Caco-2 (cell line): ENCODE measurements at regions not wholly inside any gene's neighbourhood (a gene's known extent, or its start where the extent isn't known, plus 50 kb on each side); places are given as distances from the start of the nearest gene placed in this dataset.

Experiments used
- BruUV-seq: library from RNA; stranded (reverse); fragments of 400-500 nt; replicated peaks from 2 replicates; lab custom pipeline; 2021; lab: Mats Ljungman, UMichigan
- CTCF ChIA-PET: fragments of 300-600 bp; sonication (Branson Sonifier 250); formaldehyde crosslinking; loops from one replicate; lab custom pipeline; 2022; ENCODE audit warnings: antibody characterized with exemption; lab: Charles Lee
- POLR2A ChIA-PET: fragments of 300-600 bp; sonication (Branson Sonifier 250); formaldehyde crosslinking; loops from one replicate; lab custom pipeline; 2022; ENCODE audit warnings: antibody characterized with exemption; lab: Charles Lee
- DNase-seq, 2 experiments: peaks; one replicate each; pipeline versions ENCODE4 v3.0.0 to v3.0.0-alpha.2; 2020 to 2022
- H3K27me3 ChIP-seq: replicated peaks from 2 replicates; pipeline ENCODE4 v1.6.0; 2011; ENCODE audit warnings: low read length; ENCODE audit not compliant: control insufficient read depth, insufficient read depth
- H3K36me3 ChIP-seq: 2 replicates; pipeline ENCODE4 v1.5.1; 2011; ENCODE audit warnings: low read length; ENCODE audit not compliant: control insufficient read depth, insufficient read depth
- H3K4me1 ChIP-seq: fragments of 250-450 bp; sonication (Bioruptor Pico); 2 replicates; pipeline ENCODE4 v1.5.1; 2020; ENCODE audit warnings: mild to moderate bottlenecking
- H3K4me3 ChIP-seq: 2 replicates; pipeline ENCODE4 v1.5.1; 2011; ENCODE audit warnings: low read depth, mild to moderate bottlenecking, control low read depth, low read length
- H3K9me3 ChIP-seq: fragments of 250-450 bp; sonication (Bioruptor Pico); 2 replicates; pipeline ENCODE4 v1.5.1; 2020; ENCODE audit warnings: mild to moderate bottlenecking, moderate library complexity
- H3K27ac Mint-ChIP-seq: one replicate; pipeline ENCODE4 v1.8.0; 2022; ENCODE audit warnings: mixed read lengths; ENCODE audit not compliant: unreplicated experiment
- H3K27me3 Mint-ChIP-seq: one replicate; pipeline ENCODE4 v1.8.0; 2022; ENCODE audit warnings: mixed read lengths; ENCODE audit not compliant: insufficient read depth, unreplicated experiment
- H3K36me3 Mint-ChIP-seq: one replicate; pipeline ENCODE4 v1.8.0; 2022; ENCODE audit warnings: mild to moderate bottlenecking, mixed read lengths; ENCODE audit not compliant: insufficient read depth, unreplicated experiment
- H3K4me1 Mint-ChIP-seq: one replicate; pipeline ENCODE4 v1.8.0; 2022; ENCODE audit warnings: low read depth, mixed read lengths; ENCODE audit not compliant: unreplicated experiment
- H3K4me3 Mint-ChIP-seq: one replicate; pipeline ENCODE4 v1.8.0; 2022; ENCODE audit warnings: mild to moderate bottlenecking, moderate library complexity, mixed read lengths; ENCODE audit not compliant: unreplicated experiment
- H3K9me3 Mint-ChIP-seq: one replicate; pipeline ENCODE4 v1.8.0; 2022; ENCODE audit warnings: mixed read lengths; ENCODE audit not compliant: unreplicated experiment
- intact Hi-C: fragments of 100-400 bp; cut with micrococcal nuclease; formaldehyde crosslinking; loops from one replicate; pipeline ENCODE4 v1.10.0; 2022; ENCODE audit not compliant: unreplicated experiment
- TF ChIP-seq, protein P1 (sequence below), 2 experiments: fragments of 200-600 bp in 1 of 2; IDR thresholded peaks; 1 replicate in 1 of 2; 2 replicates in 1 of 2; pipeline versions ENCODE4 v1.5.1 to v1.8.0; 2011 to 2022; ENCODE audit warnings: antibody characterized with exemption in 1 of 2, control low read depth in 1 of 2, inconsistent platforms in 1 of 2, low read depth in 1 of 2, low read length in 1 of 2, mild to moderate bottlenecking in 1 of 2, moderate library complexity in 1 of 2; ENCODE audit not compliant: insufficient read depth in 1 of 2, severe bottlenecking in 1 of 2, unreplicated experiment in 1 of 2

DNA sequence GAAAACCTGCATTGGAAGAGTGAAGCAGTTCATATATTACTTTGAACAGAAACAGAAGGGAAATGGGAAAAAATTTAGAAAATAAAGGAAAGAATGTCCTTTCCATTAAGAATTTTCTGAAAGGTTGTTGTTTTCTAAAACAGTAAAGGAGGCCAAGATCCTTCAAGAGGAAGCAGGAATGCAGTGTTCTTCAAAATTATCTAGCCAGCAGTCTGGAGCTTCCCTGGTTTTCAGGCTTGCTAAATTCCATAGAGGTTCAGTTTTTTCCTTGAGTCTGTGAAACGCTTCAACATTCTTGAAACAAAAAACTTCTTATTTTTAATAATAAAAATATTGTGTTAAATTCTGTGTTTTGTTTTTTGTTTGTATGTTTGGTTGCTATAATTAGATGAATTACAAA, 189.0 kb upstream of the ANO3 start:
- Mint-ChIP-seq H3K27me3 (no peaks in the 10 kb centered on the region), H3K36me3 (no peaks in the 10 kb centered on the region), H3K27ac (no peak overlapping the region), H3K9me3 (no peaks in the 10 kb centered on the region), H3K4me3 (no peak overlapping the region), H3K4me1 (no peaks in the 10 kb centered on the region)
- Histone ChIP-seq H3K4me3 (no peak overlapping the region), H3K36me3 (no peaks in the 10 kb centered on the region), H3K4me1 (no peaks in the 10 kb centered on the region), H3K9me3 (no peaks in the 10 kb centered on the region), H3K27me3 (no peaks in the 10 kb centered on the region)
- intact Hi-C loops: no loop called here
- ChIA-PET CTCF (no interaction called here), POLR2A (no interaction called here)
- DNase-seq: no peak
- BruUV-seq: no TSS peak
- TF ChIP-seq, protein P1, sequence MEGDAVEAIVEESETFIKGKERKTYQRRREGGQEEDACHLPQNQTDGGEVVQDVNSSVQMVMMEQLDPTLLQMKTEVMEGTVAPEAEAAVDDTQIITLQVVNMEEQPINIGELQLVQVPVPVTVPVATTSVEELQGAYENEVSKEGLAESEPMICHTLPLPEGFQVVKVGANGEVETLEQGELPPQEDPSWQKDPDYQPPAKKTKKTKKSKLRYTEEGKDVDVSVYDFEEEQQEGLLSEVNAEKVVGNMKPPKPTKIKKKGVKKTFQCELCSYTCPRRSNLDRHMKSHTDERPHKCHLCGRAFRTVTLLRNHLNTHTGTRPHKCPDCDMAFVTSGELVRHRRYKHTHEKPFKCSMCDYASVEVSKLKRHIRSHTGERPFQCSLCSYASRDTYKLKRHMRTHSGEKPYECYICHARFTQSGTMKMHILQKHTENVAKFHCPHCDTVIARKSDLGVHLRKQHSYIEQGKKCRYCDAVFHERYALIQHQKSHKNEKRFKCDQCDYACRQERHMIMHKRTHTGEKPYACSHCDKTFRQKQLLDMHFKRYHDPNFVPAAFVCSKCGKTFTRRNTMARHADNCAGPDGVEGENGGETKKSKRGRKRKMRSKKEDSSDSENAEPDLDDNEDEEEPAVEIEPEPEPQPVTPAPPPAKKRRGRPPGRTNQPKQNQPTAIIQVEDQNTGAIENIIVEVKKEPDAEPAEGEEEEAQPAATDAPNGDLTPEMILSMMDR (IDR thresholded peaks at IDR 0.05; ENCODE audit: insufficient read depth in 1 of 2, low read depth in 1 of 2, low read length in 1 of 2, severe bottlenecking in 1 of 2, unreplicated experiment in 1 of 2): no peak

DNA sequence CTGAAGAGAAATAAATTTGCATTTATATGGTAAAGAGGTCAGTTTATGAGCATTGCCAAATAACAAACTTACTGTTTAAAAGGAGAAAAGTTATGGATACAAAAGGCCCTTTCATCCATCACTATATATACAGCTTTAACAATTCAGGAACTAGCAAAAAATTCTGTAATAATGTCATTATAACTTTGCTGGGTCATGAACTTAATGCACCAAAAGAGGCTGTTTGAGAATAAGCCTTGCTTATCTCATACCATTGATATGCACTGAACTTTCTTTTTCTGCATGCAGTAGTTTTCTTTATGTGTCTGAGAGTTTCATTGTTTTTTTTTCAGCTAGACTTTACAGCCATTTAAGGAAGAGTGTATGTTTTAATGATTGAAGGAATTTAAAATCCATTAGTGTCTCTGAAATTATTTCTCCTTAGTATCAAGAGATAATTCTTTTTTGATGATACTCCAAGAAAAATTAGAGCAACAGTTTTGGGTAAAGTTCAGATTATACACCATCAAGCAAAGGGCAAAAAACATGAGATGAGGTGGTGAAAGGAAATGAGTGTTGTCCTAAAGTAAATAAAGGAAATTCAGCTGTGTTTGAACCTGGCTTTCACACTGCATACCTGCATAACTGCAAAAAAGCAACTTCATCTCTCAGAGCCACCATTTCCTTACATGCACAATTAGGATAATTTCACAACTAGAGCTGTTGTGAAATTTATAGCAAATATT, 188.2 kb upstream of the ANO3 start:
- no peaks in the 10 kb centered on the region for H3K9me3 Mint-ChIP-seq
- Histone ChIP-seq H3K4me3 (no peak overlapping the region), H3K9me3 (no peaks in the 10 kb centered on the region), H3K36me3 (no peaks in the 10 kb centered on the region), H3K4me1 (no peaks in the 10 kb centered on the region), H3K27me3 (no peaks in the 10 kb centered on the region)
- TF ChIP-seq, protein P1 (IDR thresholded peaks at IDR 0.05; ENCODE audit: insufficient read depth in 1 of 2, low read depth in 1 of 2, low read length in 1 of 2, severe bottlenecking in 1 of 2, unreplicated experiment in 1 of 2): no peak
- BruUV-seq: no TSS peak
- CTCF ChIA-PET: no interaction called here
- H3K27ac Mint-ChIP-seq: no peak overlapping the region
- H3K4me1 Mint-ChIP-seq: no peaks in the 10 kb centered on the region
- intact Hi-C loops: no loop called here
- DNase-seq: no peak
- POLR2A ChIA-PET: no interaction called here
- no peaks in the 10 kb centered on the region for H3K36me3 Mint-ChIP-seq
- H3K27me3 Mint-ChIP-seq: no peaks in the 10 kb centered on the region
- H3K4me3 Mint-ChIP-seq: no peak overlapping the region

DNA sequence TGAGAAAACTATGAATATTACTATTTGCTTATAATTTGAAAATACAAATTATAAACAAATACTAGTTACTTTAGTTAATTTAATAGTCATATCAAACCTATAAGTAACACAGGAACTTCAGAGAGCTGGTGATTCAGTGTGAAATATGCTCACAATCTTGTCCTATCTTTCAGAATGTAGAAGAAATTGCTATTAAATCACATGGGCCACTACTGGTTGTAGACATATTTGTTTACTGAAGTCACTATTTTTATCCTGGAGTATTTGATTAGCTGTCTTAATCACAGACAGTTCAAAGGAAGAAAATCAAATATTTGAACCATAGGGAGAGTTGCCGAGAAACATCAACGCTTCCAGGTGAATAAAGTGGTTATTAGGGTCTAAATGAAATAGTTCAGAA, 187.6 kb upstream of the ANO3 start:
- Histone ChIP-seq H3K27me3 (no peaks in the 10 kb centered on the region), H3K36me3 (no peaks in the 10 kb centered on the region), H3K4me1 (no peaks in the 10 kb centered on the region), H3K9me3 (no peaks in the 10 kb centered on the region), H3K4me3 (no peak overlapping the region)
- CTCF ChIA-PET: no interaction called here
- POLR2A ChIA-PET: no interaction called here
- intact Hi-C loops: no loop called here
- Mint-ChIP-seq H3K36me3 (no peaks in the 10 kb centered on the region), H3K9me3 (no peaks in the 10 kb centered on the region), H3K4me1 (no peaks in the 10 kb centered on the region), H3K4me3 (no peak overlapping the region), H3K27me3 (no peaks in the 10 kb centered on the region), H3K27ac (no peak overlapping the region)
- TF ChIP-seq, protein P1 (IDR thresholded peaks at IDR 0.05; ENCODE audit: insufficient read depth in 1 of 2, low read depth in 1 of 2, low read length in 1 of 2, severe bottlenecking in 1 of 2, unreplicated experiment in 1 of 2): no peak
- BruUV-seq: no TSS peak
- no peak for DNase-seq
